HG03354 (cell line): ENCODE measurements at regions not wholly inside any gene's neighbourhood (a gene's known extent, or its start where the extent isn't known, plus 50 kb on each side); places are given as distances from the start of the nearest gene placed in this dataset.
"Not testable (repeated sequence)": the region's sequence is repeated elsewhere in the genome, so short reads cannot be mapped to it uniquely, and the experiment has no call there.

Experiments used
- ATAC-seq: cut with Tn5 transposase; IDR thresholded peaks from one replicate; pipeline ENCODE4 v1.9.1; 2021; ENCODE audit warnings: mild to moderate bottlenecking; ENCODE audit not compliant: unreplicated experiment, poor library complexity, severe bottlenecking

DNA sequence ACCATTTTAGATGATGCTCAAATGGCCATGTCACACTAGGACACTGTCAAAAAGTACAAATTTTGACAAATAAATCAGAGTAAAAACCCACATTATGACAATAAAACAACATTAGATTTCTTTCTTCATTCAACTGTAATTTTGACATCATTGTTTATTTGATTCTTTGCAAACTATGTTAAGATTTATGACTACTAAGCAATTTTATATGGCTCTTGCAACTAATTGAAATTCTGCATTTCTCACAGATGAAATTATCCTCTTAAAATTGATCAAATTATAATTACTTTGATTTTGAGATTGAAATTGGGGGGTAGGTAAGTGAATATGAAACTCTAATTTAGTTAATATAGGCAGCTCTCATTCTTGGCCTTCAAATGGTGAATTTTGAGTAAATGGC is 59.8 kb downstream of the ATOH1 start:
- no peak for ATAC-seq

DNA sequence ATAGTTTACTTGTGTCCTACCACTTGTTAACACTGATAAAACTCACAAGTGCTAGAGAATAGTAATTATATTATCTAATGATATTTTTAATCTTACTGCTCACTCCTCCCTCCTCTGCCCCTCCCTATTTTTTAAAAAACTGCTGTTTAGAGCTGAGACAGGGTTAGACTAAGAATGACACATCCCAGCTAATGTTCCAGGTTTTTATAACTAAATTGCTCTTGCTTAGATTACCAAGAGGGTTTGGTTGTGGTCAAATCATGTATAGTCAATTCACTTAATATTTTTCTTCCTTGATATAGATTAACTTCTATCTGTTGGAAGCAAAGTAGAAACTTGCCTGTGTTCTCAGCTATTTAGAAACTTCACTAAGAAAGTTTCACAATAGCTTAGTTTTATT is 60.2 kb downstream of the ATOH1 start:
- ATAC-seq = no peak

DNA sequence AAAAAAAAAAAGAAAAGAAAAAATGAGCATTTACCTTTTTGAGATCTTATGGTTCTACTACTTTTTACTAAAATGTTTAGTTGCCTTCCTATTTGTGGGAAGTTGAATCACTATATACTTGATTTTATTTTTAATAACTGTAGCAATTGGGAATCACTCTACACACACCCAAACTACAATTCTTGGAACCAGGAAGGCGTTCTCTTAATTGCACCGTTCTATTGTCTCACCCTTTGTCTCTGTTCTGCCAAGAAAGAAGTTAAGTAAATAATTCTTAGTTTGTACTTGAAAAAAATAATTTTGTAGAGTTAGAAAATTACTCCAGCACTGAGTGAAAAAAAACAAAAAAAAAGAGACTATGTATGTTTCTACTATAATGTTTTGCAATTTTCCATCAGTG is 62.7 kb downstream of the ATOH1 start:
- no peak for ATAC-seq

DNA sequence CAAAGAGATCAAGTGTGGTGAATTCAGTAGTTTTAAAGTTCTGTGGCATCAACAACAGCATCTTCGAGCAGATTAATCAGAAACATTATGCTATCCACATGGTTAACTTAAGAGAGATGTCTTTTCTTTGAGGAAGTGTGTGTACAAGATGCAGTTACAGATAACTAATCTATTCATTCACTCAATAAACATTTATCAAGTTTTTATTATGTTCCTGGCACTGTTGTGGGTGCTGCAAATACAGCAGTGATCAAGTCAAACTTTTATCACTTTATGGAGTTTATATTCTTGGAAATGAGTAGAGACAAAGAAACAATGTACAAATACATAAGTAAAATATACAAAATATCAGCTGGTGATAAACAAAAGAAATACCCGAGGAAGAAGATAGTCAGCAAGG is 66.4 kb downstream of the ATOH1 start:
- no peak for ATAC-seq

DNA sequence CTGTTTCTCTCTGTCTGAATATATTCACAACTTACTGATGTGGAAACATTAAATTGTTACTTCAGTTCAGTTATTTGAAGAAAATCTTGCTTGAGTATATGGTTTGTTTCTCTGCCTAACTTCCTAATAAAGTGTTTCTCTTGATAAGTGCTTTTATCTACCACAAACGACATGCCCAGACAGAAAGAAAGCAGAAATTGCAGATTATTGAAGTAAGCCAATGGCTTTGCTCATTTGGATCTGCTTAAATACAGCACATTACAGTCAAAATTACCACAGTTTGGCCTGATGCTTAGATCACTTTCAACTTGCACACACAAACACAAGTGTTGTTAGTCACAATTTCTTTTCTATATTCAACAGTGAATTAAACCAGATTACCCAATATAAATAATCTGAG is 68.0 kb downstream of the ATOH1 start:
- ATAC-seq = no peak

DNA sequence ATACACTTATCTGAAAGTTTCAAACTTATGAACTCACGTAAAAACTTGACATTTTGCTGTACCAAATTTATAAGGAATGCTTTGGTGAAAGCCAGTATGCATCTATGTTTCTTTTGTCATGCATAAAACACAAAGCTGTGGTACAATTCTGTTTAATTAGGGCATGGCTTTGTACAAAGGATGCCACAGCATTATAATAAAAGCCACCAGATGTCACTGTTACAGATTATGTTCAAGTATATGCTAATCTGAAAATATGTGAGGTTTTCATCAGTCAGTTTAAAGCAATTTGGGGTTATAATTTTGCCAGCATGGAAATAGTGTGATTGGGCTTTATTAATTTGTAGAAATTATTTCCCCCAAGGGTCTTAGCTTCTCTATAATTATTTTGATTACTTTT is 69.0 kb downstream of the ATOH1 start:
- peak; percentile 90 for ATAC-seq

DNA sequence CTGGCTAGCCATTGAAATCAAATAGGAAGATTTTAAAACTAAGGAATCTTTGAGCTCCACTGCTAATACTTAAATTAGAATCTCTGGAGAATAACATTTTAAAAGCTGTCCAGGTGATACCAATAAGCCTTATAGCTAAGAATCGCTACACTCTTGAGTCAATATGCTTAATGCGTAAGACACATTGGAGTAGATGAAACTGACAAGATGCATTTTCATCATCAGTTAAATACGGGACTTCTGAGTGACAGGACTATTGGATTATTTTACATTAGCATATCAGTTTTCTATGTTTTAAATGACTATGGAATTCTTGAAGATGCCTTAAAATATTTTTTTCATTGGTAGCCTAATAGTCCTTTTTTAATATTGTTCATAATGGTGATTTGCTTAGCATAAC is 80.2 kb downstream of the ATOH1 start:
- ATAC-seq = no peak

DNA sequence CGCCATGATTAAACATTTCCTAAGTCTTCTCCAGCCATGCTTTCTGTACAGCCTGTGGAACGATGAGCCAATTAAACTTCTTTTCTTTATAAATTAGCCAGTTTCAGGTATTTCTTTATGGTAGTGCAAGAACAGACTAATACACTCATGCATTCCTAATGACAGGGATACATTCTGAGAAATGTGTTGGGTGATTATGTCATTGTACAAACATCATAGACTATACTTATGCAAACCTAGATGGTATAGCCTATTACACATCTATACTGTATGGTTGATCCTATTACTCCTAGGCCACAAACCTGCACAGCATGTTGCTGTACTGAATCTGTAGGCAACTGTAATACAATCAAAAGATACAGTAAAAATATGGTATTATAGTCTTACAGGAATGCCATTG is 83.1 kb downstream of the ATOH1 start:
- ATAC-seq = no peak

DNA sequence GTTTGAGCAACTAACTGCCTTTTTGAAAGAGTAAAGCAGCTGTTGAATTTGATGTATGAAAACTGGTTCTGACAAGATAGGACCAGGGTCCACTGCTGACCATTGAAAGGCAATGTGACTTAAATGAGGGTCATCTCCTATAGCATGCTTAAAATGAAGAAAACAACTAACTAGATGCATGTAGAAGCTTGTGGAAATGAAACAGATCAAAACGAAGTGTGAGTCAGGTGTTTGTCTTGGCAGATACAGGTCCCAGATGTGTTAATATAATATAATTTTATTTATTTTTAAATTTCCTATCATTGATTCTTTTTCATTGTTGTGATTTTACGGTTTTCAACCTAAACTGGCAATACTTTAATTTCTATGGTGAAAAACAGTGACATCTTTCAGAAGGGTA is 83.6 kb downstream of the ATOH1 start:
- ATAC-seq = no peak

DNA sequence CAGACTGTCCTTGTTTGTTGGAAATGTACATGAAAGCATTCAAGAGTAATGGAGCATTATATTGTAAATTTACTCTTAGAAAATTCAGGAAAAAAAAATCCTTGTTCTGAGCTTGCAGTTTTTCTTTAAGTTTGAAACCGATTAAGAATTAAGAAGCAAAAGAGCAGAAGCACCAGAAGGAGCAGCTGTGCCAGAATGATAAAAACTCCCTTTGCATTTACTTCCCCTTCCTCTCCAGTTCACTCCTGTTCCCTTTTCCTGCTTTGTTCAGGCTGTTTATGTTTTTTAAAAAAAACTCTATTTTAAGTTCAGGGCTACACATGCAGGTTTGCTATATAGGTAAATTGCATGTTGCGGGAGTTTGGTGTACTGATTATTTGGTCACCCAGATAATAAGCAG is 90.3 kb downstream of the ATOH1 start:
- ATAC-seq = no peak

DNA sequence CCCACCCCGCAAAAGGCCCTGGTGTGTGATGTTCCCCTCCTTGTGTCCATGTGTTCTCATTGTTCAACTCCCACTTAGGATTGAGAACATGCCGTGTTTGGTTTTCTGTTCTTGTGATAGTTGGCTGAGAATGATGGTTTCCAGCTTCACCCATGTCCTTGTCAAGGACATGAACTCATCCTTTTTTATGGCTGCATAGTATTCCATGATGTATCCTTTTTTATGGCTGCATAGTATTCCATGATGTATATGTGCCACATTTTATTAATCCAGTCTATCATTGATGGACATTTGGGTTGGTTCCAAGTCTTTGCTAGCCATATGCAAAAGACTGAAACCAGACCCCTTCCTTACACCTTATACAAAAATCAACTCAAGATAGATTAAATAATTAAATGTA is 95.0 kb downstream of the ATOH1 start:
- not testable (repeated sequence) for ATAC-seq

DNA sequence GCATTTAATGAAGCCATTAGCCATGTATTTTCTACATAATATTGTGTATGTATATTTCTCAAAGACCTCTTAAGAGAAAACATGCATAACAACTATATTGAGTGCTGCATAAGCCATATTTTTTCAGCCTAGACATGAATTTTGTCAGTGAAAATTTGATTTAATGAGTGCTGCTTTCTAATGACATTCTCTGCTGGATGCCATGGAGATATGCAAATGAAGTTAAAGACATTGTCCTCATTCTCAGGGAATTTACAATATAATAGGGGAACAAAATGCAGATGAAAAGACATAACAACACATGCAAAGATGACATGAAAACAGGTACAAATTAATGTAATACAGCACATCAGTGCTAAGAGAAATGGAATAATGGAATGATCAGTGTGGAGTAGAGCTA is 118.7 kb downstream of the ATOH1 start:
- no peak for ATAC-seq

DNA sequence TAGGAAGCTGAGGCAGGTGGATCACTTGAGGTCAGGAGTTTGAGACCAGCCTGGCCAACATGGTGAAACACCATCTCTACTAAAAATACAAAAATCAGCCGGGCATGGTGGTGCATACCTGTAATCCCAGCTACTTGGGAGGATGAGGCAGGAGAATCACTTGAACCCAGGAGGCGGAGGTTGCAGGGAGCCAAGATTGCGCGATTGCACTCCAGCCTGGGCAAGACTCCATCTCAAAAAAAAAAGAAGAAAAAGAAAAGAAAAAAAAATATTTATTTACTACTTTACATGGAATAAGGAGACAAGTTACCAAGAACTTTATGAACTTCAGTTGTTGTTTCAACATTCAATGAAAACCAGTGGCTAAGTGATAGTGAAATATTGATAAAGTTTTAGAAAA is 121.7 kb downstream of the ATOH1 start:
- ATAC-seq = not testable (repeated sequence)

DNA sequence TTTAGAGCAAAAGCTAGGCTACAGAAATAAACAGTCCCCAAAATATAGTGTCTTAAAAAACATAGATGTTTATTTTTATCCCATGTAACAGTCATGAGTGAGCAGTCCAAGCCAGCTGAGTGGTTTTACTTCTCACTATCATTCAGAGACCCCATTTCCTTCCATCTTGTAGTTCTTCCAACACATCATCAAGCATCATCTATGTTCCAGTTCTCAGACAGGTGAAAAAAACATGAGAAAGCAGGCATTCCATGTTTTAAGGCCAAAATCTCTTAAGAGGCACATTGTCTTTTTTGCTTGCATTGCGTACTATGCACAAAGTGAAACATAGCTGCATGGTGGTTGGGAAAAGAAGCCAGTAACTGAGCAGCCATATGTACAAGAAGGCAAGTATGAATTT is 128.6 kb downstream of the ATOH1 start:
- ATAC-seq = no peak

DNA sequence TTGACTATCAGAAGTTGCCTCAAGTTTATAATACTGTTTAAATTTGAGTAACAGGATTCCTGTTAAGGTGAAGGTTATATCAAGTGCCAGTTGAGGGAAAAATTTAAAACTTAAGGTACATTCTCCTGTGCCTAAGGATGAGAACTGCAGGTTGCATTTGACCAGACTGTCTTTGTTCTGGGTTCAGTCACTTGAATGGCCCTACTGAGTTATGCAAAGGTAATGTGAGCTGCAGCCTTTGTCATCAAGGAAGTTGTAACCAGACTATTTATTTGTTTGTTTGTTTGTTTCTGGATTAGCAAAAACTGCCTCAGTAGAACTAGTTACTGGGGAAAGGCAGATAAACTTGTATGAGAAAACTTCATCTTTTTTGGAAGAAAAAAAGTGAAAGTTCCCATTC is 131.9 kb downstream of the ATOH1 start:
- no peak for ATAC-seq

DNA sequence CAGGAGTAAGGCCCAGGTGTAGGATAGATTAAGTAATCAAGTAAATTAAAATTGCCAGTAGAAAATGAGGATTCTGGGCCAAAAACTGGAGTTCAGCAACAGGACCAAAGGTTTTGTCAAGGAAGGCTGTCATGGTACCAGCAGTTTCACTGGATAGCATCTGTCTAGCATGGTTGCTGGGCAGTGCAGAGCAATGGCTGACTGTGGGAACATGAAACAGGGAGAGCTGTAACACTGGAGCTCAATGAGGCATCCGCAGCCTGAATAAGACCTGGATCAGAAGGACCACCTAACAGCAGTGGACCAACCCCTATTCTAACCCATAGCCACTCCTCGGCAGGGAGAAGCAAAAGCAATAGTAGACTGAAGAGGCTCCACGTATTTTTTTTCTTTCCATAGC is 132.4 kb downstream of the ATOH1 start:
- no peak for ATAC-seq

DNA sequence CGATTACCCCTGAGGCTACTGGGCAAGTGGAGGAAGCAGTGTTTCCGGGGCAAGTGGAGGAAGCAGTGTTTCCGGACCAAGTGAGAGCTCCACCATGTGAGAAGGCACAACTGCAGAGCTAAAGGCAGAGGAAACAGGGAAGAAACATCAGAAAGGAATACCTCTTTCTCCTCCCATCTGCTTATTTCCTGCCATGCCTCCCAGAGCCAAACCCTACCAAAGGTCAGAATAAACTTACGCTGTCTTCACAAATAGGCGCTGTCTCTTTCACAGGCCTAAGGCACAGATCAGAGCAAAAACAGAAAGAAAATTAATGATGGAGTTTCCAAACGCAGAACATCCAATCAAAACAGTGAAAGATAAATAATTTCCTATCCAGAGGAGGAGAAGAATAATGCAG is 153.0 kb downstream of the ATOH1 start:
- no peak for ATAC-seq

DNA sequence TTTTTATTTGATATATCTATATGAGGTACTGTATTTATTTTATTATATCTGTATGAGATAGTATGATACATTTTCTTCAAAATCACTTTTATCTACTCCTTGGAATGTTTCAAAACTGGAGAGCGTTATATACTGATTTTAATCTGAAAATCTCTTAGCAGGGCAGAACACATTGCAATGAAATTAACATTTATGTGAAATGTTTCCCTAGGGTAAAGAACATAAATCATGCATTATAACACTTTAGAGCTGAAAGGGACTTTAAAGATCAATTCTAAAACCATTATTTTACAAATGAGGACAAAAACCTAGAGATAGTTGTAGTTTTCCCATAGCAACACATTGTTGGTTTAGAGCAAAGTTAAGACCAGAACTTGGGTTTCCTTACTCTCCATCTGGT is 153.7 kb downstream of the ATOH1 start:
- no peak for ATAC-seq

DNA sequence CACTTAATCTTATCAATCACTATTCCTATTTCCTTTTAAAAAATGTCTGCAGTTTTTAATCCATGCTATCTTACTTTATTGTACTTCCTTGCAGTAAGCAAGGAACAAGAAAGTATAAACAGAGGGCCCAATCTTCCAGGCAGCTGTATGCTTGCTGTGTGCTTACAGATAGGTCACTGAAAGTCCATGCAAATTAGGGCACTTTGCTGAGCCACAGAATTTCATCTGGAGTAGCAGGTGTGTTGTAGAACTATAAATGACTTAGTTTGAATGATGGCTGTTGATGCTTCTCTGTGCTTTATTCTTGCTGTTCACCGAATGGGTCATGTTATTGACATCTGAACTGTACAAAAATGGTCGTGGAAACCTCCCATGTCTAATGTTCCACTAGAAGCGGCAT is 154.6 kb downstream of the ATOH1 start:
- ATAC-seq = peak; percentile 97

DNA sequence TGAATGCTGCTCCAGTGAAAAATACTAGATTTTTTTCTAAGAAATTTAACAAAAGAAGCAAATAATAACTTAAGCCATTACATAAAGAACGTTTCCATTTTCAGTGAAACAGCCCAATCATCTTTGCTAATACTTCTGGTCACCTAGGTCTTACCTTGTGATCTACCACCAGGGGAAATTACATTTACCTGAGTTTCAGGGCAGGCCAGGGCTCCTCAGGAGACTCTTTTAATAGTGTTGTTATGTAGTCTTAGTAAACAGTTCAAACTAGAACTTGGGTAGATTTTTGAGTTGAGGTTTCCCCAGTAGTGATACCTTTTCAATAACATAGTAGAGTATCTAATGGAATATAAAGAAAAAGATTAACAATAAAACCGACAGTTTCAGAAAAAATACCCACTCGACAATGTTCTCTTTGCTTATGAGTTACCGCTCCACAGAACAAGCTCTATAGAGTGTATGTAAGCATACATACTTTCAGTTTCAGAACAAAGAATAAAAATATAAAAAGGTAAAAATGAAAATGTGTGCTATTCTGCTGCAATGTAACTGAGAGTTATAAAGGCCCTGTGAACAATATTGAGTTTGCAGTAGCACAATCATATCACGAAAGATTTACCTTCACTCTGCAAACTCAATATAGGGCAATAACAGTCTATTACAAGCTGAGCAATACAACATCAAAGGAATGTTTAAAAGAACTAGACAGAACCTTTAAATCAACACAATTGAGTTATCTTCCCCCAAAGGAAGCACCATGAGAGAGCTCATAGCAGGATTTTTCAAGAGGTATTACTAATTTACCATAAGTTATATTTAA is 165.8 kb downstream of the ATOH1 start:
- peak; percentile 48 for ATAC-seq

DNA sequence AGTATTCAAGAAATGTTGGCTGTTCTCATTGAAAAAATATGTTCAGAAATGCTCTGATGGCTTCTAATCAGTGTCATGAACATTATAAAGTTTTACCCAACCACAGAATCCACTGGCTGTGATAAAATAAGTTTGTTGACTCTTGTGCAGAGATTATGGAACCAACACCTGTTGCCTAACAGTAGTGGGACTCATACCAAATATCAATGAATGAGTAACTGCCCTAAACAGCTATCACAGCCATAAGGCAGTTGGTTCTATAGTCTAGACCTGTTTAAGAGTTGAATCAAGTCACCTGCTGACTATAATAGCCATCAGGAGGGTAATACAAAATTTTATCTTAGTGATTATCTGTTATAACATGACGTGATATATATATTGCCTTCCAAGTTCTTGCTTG is 168.3 kb downstream of the ATOH1 start:
- no peak for ATAC-seq

DNA sequence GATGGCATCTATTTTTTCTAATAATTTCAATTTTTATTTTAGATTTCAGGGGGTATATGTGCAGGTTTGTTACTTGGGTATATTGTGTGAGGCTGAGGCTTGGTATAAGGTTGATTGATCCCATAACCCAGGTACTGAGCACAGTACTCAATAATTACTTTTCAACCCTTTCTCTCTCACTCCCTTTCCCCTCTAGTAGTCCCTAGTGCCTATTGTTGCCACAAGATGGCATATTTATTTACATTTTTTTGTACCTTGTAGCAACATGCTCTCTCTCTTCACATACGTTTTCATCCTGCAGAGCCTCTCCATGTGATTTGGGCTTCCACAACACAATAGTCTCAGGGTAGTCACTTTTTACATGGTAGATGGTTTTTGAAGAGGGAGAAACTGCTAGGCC is 172.0 kb downstream of the ATOH1 start:
- ATAC-seq = no peak
